Tibial artery (tissue), 4 donors: ENCODE measurements at regions not wholly inside any gene's neighbourhood (a gene's known extent, or its start where the extent isn't known, plus 50 kb on each side); places are given as distances from the start of the nearest gene placed in this dataset.
"Not testable (repeated sequence)": the region's sequence is repeated elsewhere in the genome, so short reads cannot be mapped to it uniquely, and the experiment has no call there.

Source experiments
- DNase-seq, 2 donors: peaks; one replicate each; pipeline ENCODE4 v3.0.0-alpha.2; 2019
- H3K27ac ChIP-seq, 2 donors: fragments of 200-600 bp; sonication (generic) in 1 of 2; 1 replicate in 1 of 2; 2 replicates in 1 of 2; pipeline ENCODE4 v1.5.1; 2018 to 2019; ENCODE audit warnings: mild to moderate bottlenecking in 1 of 2
- H3K27me3 ChIP-seq, 2 donors: fragments of 200-600 bp; sonication (generic) in 1 of 2; one replicate each; pipeline versions ENCODE4 v1.5.1 to v1.6.0; 2016 to 2019
- H3K36me3 ChIP-seq, 3 donors: fragments of 200-600 bp; sonication (generic) in 2 of 3; one replicate each; pipeline ENCODE4 v1.5.1; 2016 to 2019; ENCODE audit warnings: mild to moderate bottlenecking in 2 of 3
- H3K4me1 ChIP-seq, 4 donors: fragments of 200-600 bp; sonication (generic) in 2 of 4; 1 replicate in 3 of 4; 2 replicates in 1 of 4; pipeline ENCODE4 v1.5.1; 2016 to 2019
- H3K4me3 ChIP-seq, 2 donors: fragments of 200-600 bp; sonication (generic) in 1 of 2; 1 replicate in 1 of 2; 2 replicates in 1 of 2; pipeline ENCODE4 v1.5.1; 2018 to 2019; ENCODE audit warnings: mild to moderate bottlenecking in 2 of 2
- H3K9me3 ChIP-seq, 3 donors: fragments of 200-600 bp; sonication (generic) in 1 of 3; one replicate each; pipeline ENCODE4 v1.5.1; 2016 to 2019
- CTCF ChIP-seq, 2 experiments: fragments of 200-600 bp in 1 of 2; fragments of 450-650 bp in 1 of 2; IDR thresholded peaks; one replicate each; pipeline ENCODE4 v1.5.1; 2017 to 2019; ENCODE audit warnings: antibody characterized with exemption in 2 of 2, mild to moderate bottlenecking in 1 of 2, moderate library complexity in 1 of 2
- intact Hi-C: fragments of 100-400 bp; cut with DNase I; formaldehyde crosslinking; loops from one replicate; pipeline ENCODE4 v1.15.0; 2023; ENCODE audit warnings: low total_unique reads

GRCh38 chr11:121965330-121965729, 150.7 kb downstream of the BLID start:
- DNase-seq = no peak
- H3K4me3 ChIP-seq = no peak overlapping the region
- no peaks in the 10 kb centered on the region for H3K36me3 ChIP-seq
- no peak for TF ChIP-seq CTCF (IDR thresholded peaks at IDR 0.05)
- H3K27me3 ChIP-seq = no peaks in the 10 kb centered on the region
- H3K4me1 ChIP-seq = peaks cover 0 to 13% (median 0%) of the 10 kb centered on the region in 4 donors
- H3K9me3 ChIP-seq = no peaks in the 10 kb centered on the region
- intact Hi-C loops = no loop called here
- H3K27ac ChIP-seq = no peak overlapping the region

DNA sequence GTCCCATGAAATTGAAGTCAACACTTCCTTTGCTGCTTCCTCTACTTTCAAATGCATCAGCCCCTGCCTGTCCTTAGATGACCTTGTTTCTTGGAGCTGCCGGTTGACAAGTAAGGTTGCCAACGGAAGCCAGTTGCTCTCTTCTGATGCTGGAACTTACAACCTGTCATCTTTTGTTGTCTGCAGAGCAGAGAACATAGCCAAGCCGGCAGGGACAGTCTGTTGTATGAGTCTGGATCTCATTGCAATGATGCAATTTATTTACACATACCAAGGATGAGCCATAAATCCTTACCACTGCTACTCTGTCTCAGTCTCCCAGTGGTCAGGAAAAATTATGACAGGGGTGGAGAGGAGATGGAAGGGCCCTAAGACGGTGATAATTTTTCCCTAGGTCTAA, 151.4 kb downstream of the BLID start:
- H3K4me1 ChIP-seq = peaks cover 0 to 16% (median 0%) of the 10 kb centered on the region in 4 donors
- no peaks in the 10 kb centered on the region for H3K9me3 ChIP-seq
- H3K36me3 ChIP-seq = no peaks in the 10 kb centered on the region
- no peak for DNase-seq
- H3K4me3 ChIP-seq = no peak overlapping the region
- no peak for TF ChIP-seq CTCF (IDR thresholded peaks at IDR 0.05)
- H3K27me3 ChIP-seq = no peaks in the 10 kb centered on the region
- H3K27ac ChIP-seq = no peak overlapping the region
- intact Hi-C loops = no loop called here

DNA sequence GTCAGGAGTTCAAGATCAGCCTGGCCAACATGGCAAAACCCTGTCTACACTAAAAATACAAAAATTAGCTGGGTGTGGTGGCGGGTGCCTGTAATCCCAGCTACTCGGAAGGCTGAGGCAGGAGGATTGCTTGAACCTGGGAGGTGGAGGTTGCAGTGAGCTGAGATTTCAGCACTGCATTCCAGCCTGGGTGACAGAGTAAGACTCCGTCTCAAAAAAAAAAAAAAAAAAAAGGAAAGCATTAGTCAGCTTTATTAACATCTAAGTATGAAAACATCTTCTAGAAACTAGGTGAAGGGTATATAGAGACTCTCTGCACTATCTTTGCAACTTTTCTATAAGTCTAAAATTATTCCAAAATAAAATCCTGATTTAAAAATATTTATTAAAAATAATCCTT, 152.2 kb downstream of the BLID start:
- H3K4me1 ChIP-seq = peaks cover 0 to 23% (median 0%) of the 10 kb centered on the region in 4 donors
- H3K27me3 ChIP-seq, H3K27ac ChIP-seq, H3K9me3 ChIP-seq, H3K36me3 ChIP-seq, H3K4me3 ChIP-seq, DNase-seq, intact Hi-C loops: not testable (repeated sequence)

GRCh38 chr11:121961321-121961801, 154.7 kb downstream of the BLID start:
- Histone ChIP-seq H3K4me3 (no peak overlapping the region), H3K36me3 (no peaks in the 10 kb centered on the region), H3K9me3 (no peaks in the 10 kb centered on the region), H3K4me1 (peaks cover 0 to 25% (median 0%) of the 10 kb centered on the region in 4 donors), H3K27ac (peak overlapping the region in 1 of 2 donors; percentile 10), H3K27me3 (no peaks in the 10 kb centered on the region)
- no peak for DNase-seq
- intact Hi-C loops = no loop called here
- no peak for TF ChIP-seq CTCF (IDR thresholded peaks at IDR 0.05)

GRCh38 chr11:121958971-121959325, 157.1 kb downstream of the BLID start:
- H3K27ac ChIP-seq = no peak overlapping the region
- TF ChIP-seq CTCF (IDR thresholded peaks at IDR 0.05) = no peak
- DNase-seq = no peak

GRCh38 chr11:121958323-121958970, 157.6 kb downstream of the BLID start:
- Histone ChIP-seq H3K9me3 (no peaks in the 10 kb centered on the region), H3K27ac (no peak overlapping the region), H3K27me3 (no peaks in the 10 kb centered on the region), H3K4me3 (no peak overlapping the region), H3K36me3 (no peaks in the 10 kb centered on the region), H3K4me1 (peaks cover 0 to 25% (median 0%) of the 10 kb centered on the region in 4 donors)
- intact Hi-C loops = no loop called here
- DNase-seq = no peak
- TF ChIP-seq CTCF (IDR thresholded peaks at IDR 0.05) = no peak

More at GRCh38 chr11:121958971-121959325, 157.1 kb downstream of the BLID start:
- Histone ChIP-seq H3K4me1 (peaks cover 0 to 25% (median 0%) of the 10 kb centered on the region in 4 donors), H3K36me3 (no peaks in the 10 kb centered on the region), H3K9me3 (no peaks in the 10 kb centered on the region), H3K4me3 (no peak overlapping the region), H3K27me3 (no peaks in the 10 kb centered on the region)
- intact Hi-C loops = no loop called here
